MM.1S (cell line): ENCODE measurements at regions not wholly inside any gene's neighbourhood (a gene's known extent, or its start where the extent isn't known, plus 50 kb on each side); places are given as distances from the start of the nearest gene placed in this dataset.

Experiments used
- CTCF ChIP-seq: fragments of 300-600 bp; sonication (generic); IDR thresholded peaks from 2 replicates; pipeline ENCODE4 v1.5.1; 2016; ENCODE audit warnings: antibody characterized with exemption, low read length, mixed read lengths
- EZH2 ChIP-seq: fragments of 300-600 bp; sonication (generic); optimal IDR thresholded peaks from 2 replicates; pipeline ENCODE3; 2017; ENCODE audit warnings: low read depth, mild to moderate bottlenecking, antibody characterized with exemption, low read length, mixed read lengths
- EZH2phosphoT487 ChIP-seq: fragments of 300-600 bp; sonication (generic); IDR thresholded peaks from 2 replicates; pipeline ENCODE4 v1.6.1; 2018; ENCODE audit warnings: antibody characterized with exemption, low read length

- no peak for TF ChIP-seq CTCF
- no peak for TF ChIP-seq EZH2
- TF ChIP-seq EZH2phosphoT487, result no peak
Measured at GRCh38 chr2:156719036-156719435, 282.9 kb downstream of the GPD2 start.
